Osteocyte (in vitro differentiated cells): ENCODE measurements at regions not wholly inside any gene's neighbourhood (a gene's known extent, or its start where the extent isn't known, plus 50 kb on each side); places are given as distances from the start of the nearest gene placed in this dataset.

Experiments
- DNase-seq: peaks from one replicate; pipeline ENCODE4 v3.0.0; 2021; ENCODE audit warnings: mixed read lengths; ENCODE audit not compliant: unreplicated experiment; ENCODE audit errors: extremely low spot score
- H3K27ac Mint-ChIP-seq: one replicate; pipeline ENCODE4 v1.8.0; 2021; ENCODE audit warnings: mild to moderate bottlenecking, mixed read lengths; ENCODE audit not compliant: unreplicated experiment
- H3K27me3 Mint-ChIP-seq: one replicate; pipeline ENCODE4 v1.8.0; 2021; ENCODE audit warnings: mixed read lengths; ENCODE audit not compliant: unreplicated experiment
- H3K36me3 Mint-ChIP-seq: one replicate; pipeline ENCODE4 v1.8.0; 2021; ENCODE audit warnings: mixed read lengths; ENCODE audit not compliant: unreplicated experiment
- H3K4me1 Mint-ChIP-seq: one replicate; pipeline ENCODE4 v1.8.0; 2021; ENCODE audit warnings: mixed read lengths; ENCODE audit not compliant: unreplicated experiment
- H3K4me3 Mint-ChIP-seq: one replicate; pipeline ENCODE4 v1.8.0; 2021; ENCODE audit warnings: mild to moderate bottlenecking, moderate library complexity, mixed read lengths; ENCODE audit not compliant: unreplicated experiment
- H3K9me3 Mint-ChIP-seq: one replicate; pipeline ENCODE4 v1.8.0; 2021; ENCODE audit warnings: mixed read lengths; ENCODE audit not compliant: unreplicated experiment
- CTCF ChIP-seq: fragments of 200-600 bp; sonication (generic); IDR thresholded peaks from 2 replicates; pipeline ENCODE4 v1.5.0; 2021; ENCODE audit warnings: antibody characterized with exemption, mild to moderate bottlenecking, moderate library complexity

GRCh38 chr4:173913496-173913895 is 370.0 kb downstream of the FBXO8 start:
- Mint-ChIP-seq H3K4me3 (no peak overlapping the region), H3K9me3 (no peaks in the 10 kb centered on the region), H3K27me3 (no peaks in the 10 kb centered on the region), H3K27ac (no peak overlapping the region), H3K36me3 (no peaks in the 10 kb centered on the region), H3K4me1 (no peaks in the 10 kb centered on the region)
- no peak for TF ChIP-seq CTCF
- DNase-seq: no peak

- H3K9me3 Mint-ChIP-seq: no peaks in the 10 kb centered on the region
- TF ChIP-seq CTCF: no peak
- no peaks in the 10 kb centered on the region for H3K36me3 Mint-ChIP-seq
- no peaks in the 10 kb centered on the region for H3K4me1 Mint-ChIP-seq
- no peak overlapping the region for H3K27ac Mint-ChIP-seq
- no peak for DNase-seq
- no peak overlapping the region for H3K4me3 Mint-ChIP-seq
- H3K27me3 Mint-ChIP-seq: peaks cover 3% of the 10 kb centered on the region
These were observed 371.1 kb downstream of the FBXO8 start for GRCh38 chr4:173912384-173912783.

- no peak overlapping the region for H3K4me3 Mint-ChIP-seq
- TF ChIP-seq CTCF: no peak
- no peaks in the 10 kb centered on the region for H3K4me1 Mint-ChIP-seq
- DNase-seq: no peak
- H3K27me3 Mint-ChIP-seq: peaks cover 3% of the 10 kb centered on the region
- H3K27ac Mint-ChIP-seq: no peak overlapping the region
- no peaks in the 10 kb centered on the region for H3K9me3 Mint-ChIP-seq
- no peaks in the 10 kb centered on the region for H3K36me3 Mint-ChIP-seq
These were observed 372.6 kb downstream of the FBXO8 start for GRCh38 chr4:173910891-173911290.

GRCh38 chr4:173909294-173909693 is 374.2 kb downstream of the FBXO8 start:
- no peak for DNase-seq
- Mint-ChIP-seq H3K27ac (no peak overlapping the region), H3K4me1 (no peaks in the 10 kb centered on the region), H3K4me3 (no peak overlapping the region), H3K9me3 (no peaks in the 10 kb centered on the region), H3K27me3 (peaks cover 3% of the 10 kb centered on the region), H3K36me3 (no peaks in the 10 kb centered on the region)
- no peak for TF ChIP-seq CTCF

- TF ChIP-seq CTCF: no peak
- Mint-ChIP-seq H3K4me1 (no peaks in the 10 kb centered on the region), H3K9me3 (no peaks in the 10 kb centered on the region), H3K27me3 (no peaks in the 10 kb centered on the region), H3K4me3 (no peak overlapping the region), H3K27ac (no peak overlapping the region), H3K36me3 (no peaks in the 10 kb centered on the region)
- DNase-seq: no peak
These were observed 369.8 kb upstream of the HAND2 start for GRCh38 chr4:173899813-173900212.
